ELF-1 (cell line): ENCODE measurements at regions not wholly inside any gene's neighbourhood (a gene's known extent, or its start where the extent isn't known, plus 50 kb on each side); places are given as distances from the start of the nearest gene placed in this dataset.

Experiments used
- DNase-seq: peaks from one replicate; pipeline ENCODE4 v3.0.0-alpha.2; 2016; ENCODE audit warnings: low read depth, low spot score

GRCh38 chr7:110253093-110253492 is 837.8 kb upstream of the LRRN3 start:
- no peak for DNase-seq

GRCh38 chr7:110257673-110258072 is 833.3 kb upstream of the LRRN3 start:
- DNase-seq: no peak

GRCh38 chr7:110262251-110262650 is 828.7 kb upstream of the LRRN3 start:
- no peak for DNase-seq

GRCh38 chr7:110264288-110264687 is 826.6 kb upstream of the LRRN3 start:
- DNase-seq: no peak

- no peak for DNase-seq
Measured at GRCh38 chr7:110281362-110281761, 809.6 kb upstream of the LRRN3 start.

GRCh38 chr7:110283056-110283455 is 807.9 kb upstream of the LRRN3 start:
- no peak for DNase-seq

- no peak for DNase-seq
Measured at GRCh38 chr7:110291430-110291829, 799.5 kb upstream of the LRRN3 start.

GRCh38 chr7:110296321-110296720 is 794.6 kb upstream of the LRRN3 start:
- DNase-seq: no peak

- DNase-seq: no peak
Measured at GRCh38 chr7:110307776-110308175, 783.2 kb upstream of the LRRN3 start.

GRCh38 chr7:110308791-110309190 is 782.1 kb upstream of the LRRN3 start:
- no peak for DNase-seq

GRCh38 chr7:110309941-110310340 is 781.0 kb upstream of the LRRN3 start:
- no peak for DNase-seq

- DNase-seq: no peak
Measured at GRCh38 chr7:110311556-110311955, 779.4 kb upstream of the LRRN3 start.

GRCh38 chr7:110317541-110318265 is 773.2 kb upstream of the LRRN3 start:
- no peak for DNase-seq

- peak; percentile 4 for DNase-seq
Measured at GRCh38 chr7:110320285-110320684, 770.6 kb upstream of the LRRN3 start.

- DNase-seq: no peak
Measured at GRCh38 chr7:110322796-110323195, 768.1 kb upstream of the LRRN3 start.

GRCh38 chr7:110326966-110327365 is 764.0 kb upstream of the LRRN3 start:
- no peak for DNase-seq

GRCh38 chr7:110336423-110336822 is 754.5 kb upstream of the LRRN3 start:
- DNase-seq: no peak

GRCh38 chr7:110337646-110338045 is 753.3 kb upstream of the LRRN3 start:
- DNase-seq: no peak

- DNase-seq: no peak
Measured at GRCh38 chr7:110347081-110347480, 743.8 kb upstream of the LRRN3 start.

GRCh38 chr7:110356438-110356837 is 734.5 kb upstream of the LRRN3 start:
- DNase-seq: peak; percentile 8

GRCh38 chr7:110358028-110358427 is 732.9 kb upstream of the LRRN3 start:
- DNase-seq: no peak

- DNase-seq: no peak
Measured at GRCh38 chr7:110371709-110372108, 719.2 kb upstream of the LRRN3 start.

- no peak for DNase-seq
Measured at GRCh38 chr7:110372685-110373084, 718.2 kb upstream of the LRRN3 start.

- DNase-seq: no peak
Measured at GRCh38 chr7:110373416-110373815, 717.5 kb upstream of the LRRN3 start.
